ENCODE measurements at regions not wholly inside any gene's neighbourhood (a gene's known extent, or its start where the extent isn't known, plus 50 kb on each side); places are given as distances from the start of the nearest gene placed in this dataset.

- TF ChIP-seq CTCF (IDR thresholded peaks at IDR 0.05 in 4 of 5, conservative IDR thresholded peaks at IDR 0.05 in 1 of 5) (no peak), POLR2A (IDR thresholded peaks at IDR 0.05) (no peak)
These were observed 392.6 kb downstream of the FAT4 start for GRCh38 chr4:125707397-125707796.
